ENCODE measurements at regions not wholly inside any gene's neighbourhood (a gene's known extent, or its start where the extent isn't known, plus 50 kb on each side); places are given as distances from the start of the nearest gene placed in this dataset.

GRCh38 chr6:15038013-15038791 lies 207.7 kb upstream of the JARID2 start:
- no peak for DNase-seq (ENCODE audit: low read depth, low spot score)

GRCh38 chr6:15039136-15039535 lies 206.7 kb upstream of the JARID2 start:
- DNase-seq (ENCODE audit: low read depth, low spot score) = no peak

- DNase-seq (ENCODE audit: low read depth, low spot score) = no peak
Observed at GRCh38 chr6:15042938-15043337, 202.9 kb upstream of the JARID2 start.

DNA sequence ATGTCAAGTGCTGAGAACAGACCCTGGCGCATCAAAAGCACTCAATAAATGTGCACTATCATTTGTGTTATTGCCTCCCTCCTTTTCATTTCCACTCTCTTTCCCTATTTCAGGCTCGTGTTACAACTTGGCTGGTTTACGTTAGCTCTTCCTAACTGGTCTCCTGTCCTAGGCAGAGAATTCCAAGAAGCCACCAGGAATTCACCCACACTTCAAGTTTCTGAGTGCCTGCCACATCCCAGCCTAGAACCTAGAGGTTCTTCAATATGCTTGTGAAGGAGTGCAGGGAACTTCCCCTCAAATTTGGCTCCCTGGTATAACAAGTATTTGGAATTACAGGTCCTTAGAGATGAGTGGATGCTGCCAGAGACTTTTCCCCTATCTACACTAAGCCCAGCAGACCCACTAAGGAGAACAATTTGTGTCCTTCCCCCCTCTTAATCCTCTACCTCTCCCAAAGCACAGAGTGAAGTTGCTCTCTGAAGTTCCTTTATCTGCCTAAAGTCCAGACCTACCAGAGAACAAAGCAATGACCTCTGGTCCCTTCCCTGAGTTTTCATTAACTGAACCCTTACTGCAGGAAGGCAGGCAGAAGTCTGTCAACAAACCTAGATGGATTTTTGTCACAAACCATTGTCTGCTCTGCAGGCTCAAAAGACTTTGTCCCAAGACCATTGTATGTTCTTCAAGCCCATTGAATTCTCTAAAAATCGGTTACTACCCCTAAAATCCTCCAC lies 201.6 kb upstream of the JARID2 start:
- DNase-seq (ENCODE audit: low read depth, low spot score) = no peak

DNA sequence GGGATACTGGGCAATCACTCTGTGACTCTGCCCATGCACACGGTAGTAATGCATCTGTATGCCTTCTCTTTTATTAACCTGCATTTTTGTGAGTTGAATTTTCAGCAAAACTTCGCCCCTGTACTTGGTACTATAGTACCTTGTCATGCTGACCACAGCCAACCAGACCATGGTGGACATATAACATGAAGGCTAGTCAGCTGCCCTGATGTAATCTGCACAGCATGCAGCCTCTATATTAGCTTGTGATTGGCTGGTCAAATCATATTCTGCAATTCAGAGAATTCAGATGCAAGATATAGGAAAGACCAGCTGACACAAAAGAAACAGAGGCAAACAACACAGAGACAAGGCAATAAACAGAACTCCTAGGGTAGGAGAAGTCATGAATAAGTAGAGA lies 200.9 kb upstream of the JARID2 start:
- DNase-seq (ENCODE audit: low read depth, low spot score) = no peak

DNA sequence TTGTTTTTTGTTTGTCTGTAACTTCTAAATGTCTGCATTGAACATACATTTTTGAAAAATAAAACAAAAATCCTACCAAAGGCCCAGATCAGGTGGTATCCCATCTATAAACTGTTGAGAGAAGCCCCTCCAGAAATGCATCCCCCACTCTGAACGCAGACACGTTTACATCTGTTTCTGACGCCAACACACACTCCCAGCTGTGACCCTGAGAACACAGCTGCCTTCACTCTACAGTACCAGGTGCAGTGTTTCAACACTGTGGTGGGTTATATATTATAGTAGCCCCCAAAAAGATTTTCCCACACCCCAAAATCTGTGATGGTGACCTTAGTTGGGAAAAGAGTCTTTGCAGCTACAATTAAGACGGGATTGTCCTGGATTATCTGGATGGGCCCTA lies 199.1 kb upstream of the JARID2 start:
- no peak for DNase-seq (ENCODE audit: low read depth, low spot score)

DNA sequence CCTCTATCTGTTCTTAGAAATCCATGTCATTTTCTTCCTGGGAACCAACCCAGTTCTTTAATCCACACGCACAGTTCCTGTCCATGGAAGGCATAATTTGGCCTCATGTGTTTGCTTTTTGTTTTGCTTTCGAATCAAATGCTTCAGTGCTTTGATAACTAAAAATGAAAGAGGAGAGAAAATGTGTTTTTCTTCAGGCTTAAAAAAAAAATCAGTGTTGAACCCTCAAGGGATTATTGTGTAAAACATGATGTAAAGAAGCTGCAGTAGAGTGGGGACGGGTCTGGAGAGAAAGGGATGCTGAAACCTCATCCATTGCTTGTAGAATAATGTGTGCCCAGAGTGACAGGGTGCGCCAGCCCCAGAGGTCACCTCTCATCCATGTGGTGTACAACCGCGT lies 197.5 kb upstream of the JARID2 start:
- no peak for DNase-seq (ENCODE audit: low read depth, low spot score)

- DNase-seq (ENCODE audit: low read depth, low spot score) = no peak
Observed at GRCh38 chr6:15058200-15059061, 187.4 kb upstream of the JARID2 start.

DNA sequence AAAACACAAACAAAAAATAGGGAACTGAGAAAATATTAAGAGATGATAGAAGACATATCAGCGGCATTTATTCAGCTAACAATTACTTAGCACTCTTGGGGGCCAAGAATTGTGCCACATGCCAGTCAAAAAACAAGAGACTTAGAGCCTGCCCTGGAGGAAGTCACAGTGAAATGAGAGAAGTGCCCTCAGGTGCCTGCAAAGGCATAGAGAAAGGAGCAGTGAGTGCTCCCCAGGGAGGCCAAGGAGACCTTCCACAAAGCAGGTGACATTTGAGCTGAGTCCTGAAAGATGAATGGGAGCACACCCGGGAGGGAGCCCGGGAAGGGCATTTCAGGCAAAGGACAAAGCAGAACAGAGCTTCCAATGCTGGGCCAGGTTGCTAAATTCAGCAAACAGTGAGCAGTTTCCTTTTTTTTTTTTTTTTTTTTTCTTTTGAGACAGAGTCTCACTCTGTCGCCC lies 184.7 kb upstream of the JARID2 start:
- no peak for DNase-seq (ENCODE audit: low read depth, low spot score)

- DNase-seq (ENCODE audit: low read depth, low spot score) = no peak
Observed at GRCh38 chr6:15061908-15062515, 183.9 kb upstream of the JARID2 start.

GRCh38 chr6:15062516-15063252 lies 183.2 kb upstream of the JARID2 start:
- DNase-seq (ENCODE audit: low read depth, low spot score) = no peak

DNA sequence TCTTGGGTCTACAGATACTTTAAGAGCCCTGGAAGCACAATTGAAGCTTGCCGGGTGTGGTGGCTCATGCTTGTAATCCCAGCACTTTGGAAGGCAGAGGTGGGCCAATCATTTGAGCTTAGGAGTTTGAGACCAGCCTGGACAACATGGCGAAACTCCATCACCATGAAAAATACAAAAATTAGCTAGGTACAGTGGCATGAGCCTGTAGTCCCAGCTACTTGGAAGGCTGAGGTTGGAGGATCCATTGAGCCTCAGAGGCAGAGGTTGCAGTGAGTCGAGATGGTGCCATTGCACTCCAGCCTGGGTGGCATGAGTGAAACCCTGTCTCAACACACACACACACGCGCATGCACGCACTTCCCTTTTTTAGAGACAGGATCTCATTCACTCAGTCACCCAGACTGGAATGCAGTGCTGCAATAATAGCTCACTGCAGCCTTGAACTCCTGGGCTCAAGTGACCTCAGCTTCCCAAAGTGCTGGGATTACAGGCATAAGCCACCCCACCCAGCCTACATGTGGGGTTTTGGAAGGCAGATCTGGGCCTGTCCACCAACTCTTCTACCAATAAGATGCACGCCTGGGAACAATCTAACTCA lies 182.5 kb upstream of the JARID2 start:
- DNase-seq (ENCODE audit: low read depth, low spot score) = no peak

DNA sequence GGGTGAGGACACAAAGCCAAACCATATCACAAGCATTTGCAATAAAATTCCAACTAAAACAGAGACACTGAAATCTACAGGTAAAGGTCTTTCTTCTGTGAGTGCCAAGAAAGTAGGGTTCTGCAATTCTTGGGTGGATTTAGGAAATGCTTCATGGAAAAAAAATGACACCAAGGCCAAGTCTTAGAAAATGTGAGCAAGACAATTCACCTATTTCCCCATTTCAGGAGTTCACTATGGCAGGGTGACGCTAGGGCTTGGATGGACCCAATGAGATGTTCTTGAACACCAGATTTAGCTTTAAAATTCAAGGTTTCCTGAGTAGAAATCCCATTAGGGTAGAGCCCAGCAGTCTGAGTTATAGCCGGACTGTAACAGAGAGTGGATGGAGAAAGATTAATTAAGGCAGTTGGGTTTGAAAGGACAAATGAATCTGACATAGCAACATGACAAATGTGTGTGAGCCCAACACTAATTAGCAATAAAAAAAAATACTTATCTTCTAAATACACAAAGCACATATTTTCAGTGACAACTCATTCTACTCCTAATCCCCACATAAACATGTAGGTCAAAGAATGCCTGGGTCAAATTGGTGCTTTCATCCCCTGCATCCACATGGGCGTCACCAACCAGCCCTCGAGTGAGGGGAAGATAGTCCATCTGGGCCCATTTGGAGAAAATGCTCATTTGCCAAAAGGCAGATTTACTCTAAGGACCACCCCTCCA lies 180.4 kb upstream of the JARID2 start:
- no peak for DNase-seq (ENCODE audit: low read depth, low spot score)

GRCh38 chr6:15066089-15066758 lies 179.6 kb upstream of the JARID2 start:
- no peak for DNase-seq (ENCODE audit: low read depth, low spot score)

- DNase-seq (ENCODE audit: low read depth, low spot score) = no peak
Observed at GRCh38 chr6:15073344-15073789, 172.5 kb upstream of the JARID2 start.

GRCh38 chr6:15073883-15074465 lies 171.9 kb upstream of the JARID2 start:
- no peak for DNase-seq (ENCODE audit: low read depth, low spot score)

DNA sequence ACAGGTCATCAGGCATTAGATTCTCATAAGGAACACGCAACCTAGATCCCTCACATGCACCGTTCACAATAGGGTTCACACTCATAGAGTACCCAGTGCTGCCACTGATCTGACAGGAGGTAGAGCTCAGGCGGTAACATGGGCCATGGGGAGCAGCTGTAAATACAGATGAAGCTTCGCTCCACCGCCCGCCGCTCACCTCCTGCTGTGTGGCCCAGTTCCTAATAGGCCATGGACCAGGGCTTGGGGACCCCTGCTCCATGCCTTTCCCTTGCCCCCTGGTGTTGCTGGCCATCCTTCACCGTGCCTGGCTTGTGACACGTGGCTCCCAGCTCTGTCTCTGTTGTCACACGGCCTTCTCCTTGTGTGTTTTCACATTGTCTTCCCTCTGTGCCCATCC lies 171.1 kb upstream of the JARID2 start:
- no peak for DNase-seq (ENCODE audit: low read depth, low spot score)

DNA sequence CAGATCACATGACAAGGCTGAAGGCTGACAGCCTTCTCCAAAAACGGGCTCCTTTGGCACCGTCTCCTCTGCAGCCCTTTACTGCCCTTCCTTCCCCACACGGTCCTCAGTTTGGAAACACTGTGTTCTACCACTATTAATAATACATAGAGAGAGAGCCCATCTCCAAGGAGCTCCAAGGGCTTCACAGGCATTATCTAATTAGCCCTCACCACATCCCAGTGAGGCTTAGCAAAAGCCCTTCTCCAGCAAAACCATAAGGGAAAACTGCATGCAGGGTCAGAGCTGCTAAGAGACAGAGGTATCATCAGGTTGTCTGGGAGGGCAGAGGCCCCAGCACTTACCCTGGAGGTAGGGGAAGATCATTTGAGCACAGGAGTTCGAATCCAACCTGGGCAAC lies 169.3 kb upstream of the JARID2 start:
- no peak for DNase-seq (ENCODE audit: low read depth, low spot score)

DNA sequence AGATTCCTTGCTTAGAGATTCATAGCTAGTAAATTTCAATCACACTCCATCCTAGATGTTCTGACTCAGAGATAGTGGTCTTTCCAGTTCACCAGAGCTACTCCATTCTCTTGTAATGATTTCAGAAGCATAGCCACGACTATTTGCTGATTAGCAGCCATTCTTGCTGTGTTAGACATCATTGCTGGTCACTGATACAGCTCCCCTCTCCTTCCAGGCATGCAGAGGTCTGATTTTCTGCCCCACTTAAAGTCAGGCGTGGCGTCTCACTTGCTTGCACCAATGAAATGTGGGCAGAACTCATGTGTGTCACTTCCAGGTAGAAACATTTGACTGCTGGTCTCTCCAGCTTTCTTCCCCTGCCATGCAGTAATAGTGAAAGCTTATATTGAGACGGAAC lies 168.9 kb upstream of the JARID2 start:
- no peak for DNase-seq (ENCODE audit: low read depth, low spot score)
